ENCODE measurements at regions not wholly inside any gene's neighbourhood (a gene's known extent, or its start where the extent isn't known, plus 50 kb on each side); places are given as distances from the start of the nearest gene placed in this dataset.

- DNase-seq (ENCODE audit: low read depth in 1 of 2, low spot score in 2 of 2) (no peak), FAIRE-seq (no peak)
- H3K27ac ChIP-seq (ENCODE audit: low read depth, low read length), result no peak overlapping the region
- H3K23ac ChIP-seq (ENCODE audit: insufficient read length), result no peak overlapping the region
- H3K56ac ChIP-seq (replicated peaks; ENCODE audit: insufficient read length, low read depth, low read length), result no peak overlapping the region
- H3K79me2 ChIP-seq (ENCODE audit: control insufficient read depth in 1 of 2, insufficient read depth in 2 of 2, low read length in 2 of 2), result no peaks in the 10 kb centered on the region
- ChIA-PET POLR2A (ENCODE audit: partially characterized antibody) (no interaction called here), CTCF (ENCODE audit: partially characterized antibody) (interaction anchor here (0.6 kb wide), 1 partner anchor 92 kb away, joined by 3 read pairs; no protein-coding TSS in a partner anchor)
- H3K4me1 ChIP-seq (replicated peaks in 1 of 4; ENCODE audit: control insufficient read depth in 3 of 4, insufficient read depth in 4 of 4, low read length in 3 of 4), result no peaks in the 10 kb centered on the region
- no peaks in the 10 kb centered on the region for H3K36me3 ChIP-seq (ENCODE audit: control insufficient read depth in 2 of 4, insufficient read depth in 4 of 4, low read length in 3 of 4)
- no peak overlapping the region for H3K4ac ChIP-seq (replicated peaks; ENCODE audit: insufficient read length, low read depth, low read length)
- no peaks in the 10 kb centered on the region for H4K20me1 ChIP-seq (replicated peaks in 1 of 2; ENCODE audit: control insufficient read depth in 1 of 2, insufficient read depth in 2 of 2, low read length in 2 of 2)
- no peaks in the 10 kb centered on the region for H3K79me1 ChIP-seq (ENCODE audit: low read depth, low read length)
- WGBS, 2 experiments (ENCODE audit: extremely low coverage in 1 of 2, insufficient coverage in 1 of 2, insufficient read length in 1 of 2, insufficient replicate concordance in 2 of 2, low coverage in 1 of 2, low lambda C conversion rate in 2 of 2, missing lambda C conversion rate in 1 of 2), result 86% methylated on average over 3 of the region's 3 CpGs; no CpG with 5 or more reads in 1 of the 2 experiments
- no peak overlapping the region for H3K4me3 ChIP-seq (ENCODE audit: extremely low read depth in 1 of 4, insufficient read depth in 2 of 4, low read depth in 3 of 4, low read length in 4 of 4)
- no peak overlapping the region for H2AK5ac ChIP-seq (ENCODE audit: low read depth, low read length)
- H2BK20ac ChIP-seq (ENCODE audit: low read length), result no peak overlapping the region
- H4K91ac ChIP-seq (replicated peaks; ENCODE audit: insufficient read length, low read length), result no peak overlapping the region
- no peak overlapping the region for H3K4me2 ChIP-seq (ENCODE audit: insufficient read depth in 1 of 2, low read depth in 2 of 2, low read length in 2 of 2)
- H4K8ac ChIP-seq (ENCODE audit: extremely low read depth, insufficient read depth, low read length), result no peak overlapping the region
- H3K27me3 ChIP-seq (replicated peaks in 1 of 4; ENCODE audit: control insufficient read depth in 3 of 4, extremely low read depth in 1 of 4, insufficient read depth in 3 of 4, low read length in 3 of 4), result no peaks in the 10 kb centered on the region
- no peaks in the 10 kb centered on the region for H3K9me3 ChIP-seq (ENCODE audit: insufficient read depth in 2 of 2, low read depth in 1 of 2, low read length in 1 of 2)
- no peak overlapping the region for H2BK120ac ChIP-seq (replicated peaks; ENCODE audit: low read depth, low read length)
- H2BK12ac ChIP-seq (ENCODE audit: low read depth, low read length), result no peak overlapping the region
- H3K23me2 ChIP-seq (ENCODE audit: low read depth, low read length), result no peaks in the 10 kb centered on the region
- H2AFZ ChIP-seq (ENCODE audit: low read length), result no peak overlapping the region
- no peak overlapping the region for H2BK5ac ChIP-seq (ENCODE audit: low read depth, low read length)
- no peak overlapping the region for H4K5ac ChIP-seq (ENCODE audit: insufficient read length, low read depth, low read length)
- no peak overlapping the region for H3K9ac ChIP-seq (replicated peaks in 1 of 4; ENCODE audit: extremely low read depth in 1 of 4, low read depth in 3 of 4, low read length in 3 of 4)
- no peak overlapping the region for H3K14ac ChIP-seq (ENCODE audit: insufficient read length)
- H3K18ac ChIP-seq (ENCODE audit: extremely low read depth, low read length), result no peak overlapping the region
- no peak overlapping the region for H2BK15ac ChIP-seq (ENCODE audit: low read length)
- TF ChIP-seq POU5F1 (IDR thresholded peaks at IDR 0.05; ENCODE audit: low read depth, low read length), result no peak
- no peak for TF ChIP-seq BCL11A (IDR thresholded peaks at IDR 0.05; ENCODE audit: low read depth in 2 of 2, low read length in 2 of 2)
- TF ChIP-seq USF2 (IDR thresholded peaks at IDR 0.05; ENCODE audit: low read length), result no peak
These were observed 209.5 kb upstream of the IPO5 start for GRCh38 chr13:97743938-97744337.
